ENCODE measurements at regions not wholly inside any gene's neighbourhood (a gene's known extent, or its start where the extent isn't known, plus 50 kb on each side); places are given as distances from the start of the nearest gene placed in this dataset.

GRCh38 chr9:79409182-79409823, 162.5 kb upstream of the TLE4 start:
- TF ChIP-seq FOXK2 (IDR thresholded peaks at IDR 0.05): no peak
- TF ChIP-seq LEF1 (IDR thresholded peaks at IDR 0.05; ENCODE audit: borderline replicate concordance): no peak
- no peak for TF ChIP-seq BHLHE40 (IDR thresholded peaks at IDR 0.05; ENCODE audit: borderline replicate concordance)
- no peak for TF ChIP-seq FOXA1 (IDR thresholded peaks at IDR 0.05)
- TF ChIP-seq TARDBP (IDR thresholded peaks at IDR 0.05): no peak
